ENCODE measurements at regions not wholly inside any gene's neighbourhood (a gene's known extent, or its start where the extent isn't known, plus 50 kb on each side); places are given as distances from the start of the nearest gene placed in this dataset.
"Not testable (repeated sequence)": the region's sequence is repeated elsewhere in the genome, so short reads cannot be mapped to it uniquely, and the experiment has no call there.

DNA sequence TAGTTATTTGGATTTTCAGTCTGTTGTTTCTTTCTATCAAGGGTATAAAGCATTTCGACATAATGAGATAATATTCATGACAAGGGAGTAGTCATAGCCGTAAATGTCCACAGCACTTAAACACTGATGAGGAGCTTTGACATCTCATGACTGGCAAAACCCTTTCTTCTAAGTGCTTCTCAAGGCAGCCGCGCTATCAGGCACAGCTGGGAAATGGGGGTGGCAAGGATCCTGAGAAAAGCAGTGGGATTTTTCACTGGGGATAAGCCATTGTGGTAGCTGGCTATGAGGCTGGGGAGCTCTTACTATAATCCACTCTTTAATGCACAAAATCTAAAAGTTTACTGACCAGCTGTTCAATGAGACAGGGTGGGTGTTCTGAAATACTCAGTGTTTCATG is 493.2 kb upstream of the KLF6 start:
- no peak for DNase-seq (ENCODE audit: extremely low read depth in 1 of 2, low read depth in 1 of 2)

DNA sequence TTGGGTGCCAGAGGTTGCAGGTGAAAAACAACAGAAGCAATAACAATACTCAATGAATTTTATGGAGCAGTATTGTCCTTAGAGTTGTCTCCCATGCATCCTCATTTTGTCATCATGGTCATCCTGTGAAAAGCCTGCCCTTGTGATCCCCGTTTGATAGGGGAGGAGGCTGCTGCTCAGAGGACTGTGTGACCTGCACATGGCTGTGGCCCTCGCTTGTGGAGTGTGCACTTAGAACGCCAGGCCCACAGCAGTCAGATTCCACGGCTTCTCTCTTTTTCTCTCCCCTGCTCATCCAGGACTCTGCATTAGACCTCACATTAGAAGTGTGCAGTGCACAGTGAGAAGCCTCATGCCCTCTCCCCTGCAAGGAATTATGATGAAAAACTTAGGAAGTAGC is 491.1 kb upstream of the KLF6 start:
- no peak for DNase-seq (ENCODE audit: extremely low read depth in 1 of 2, low read depth in 1 of 2)

DNA sequence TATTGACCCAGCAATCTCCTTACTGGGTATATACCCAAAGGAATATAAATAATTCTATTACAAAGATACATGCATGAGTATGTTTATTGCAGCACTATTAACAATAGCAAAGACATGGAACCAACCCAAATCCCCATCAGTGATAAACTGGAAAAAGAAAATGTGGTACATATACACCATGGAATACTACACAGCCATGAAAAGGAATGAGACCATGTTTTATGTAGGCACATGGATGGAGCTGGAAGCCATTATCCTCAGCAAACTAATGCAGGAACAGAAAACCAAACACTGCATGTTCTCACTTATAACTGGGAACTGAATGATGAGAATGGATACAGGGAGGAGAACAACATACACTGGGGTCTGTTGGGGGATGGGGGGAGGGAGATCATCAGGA is 489.7 kb upstream of the KLF6 start:
- DNase-seq (ENCODE audit: extremely low read depth in 1 of 2, low read depth in 1 of 2) = not testable (repeated sequence)

DNA sequence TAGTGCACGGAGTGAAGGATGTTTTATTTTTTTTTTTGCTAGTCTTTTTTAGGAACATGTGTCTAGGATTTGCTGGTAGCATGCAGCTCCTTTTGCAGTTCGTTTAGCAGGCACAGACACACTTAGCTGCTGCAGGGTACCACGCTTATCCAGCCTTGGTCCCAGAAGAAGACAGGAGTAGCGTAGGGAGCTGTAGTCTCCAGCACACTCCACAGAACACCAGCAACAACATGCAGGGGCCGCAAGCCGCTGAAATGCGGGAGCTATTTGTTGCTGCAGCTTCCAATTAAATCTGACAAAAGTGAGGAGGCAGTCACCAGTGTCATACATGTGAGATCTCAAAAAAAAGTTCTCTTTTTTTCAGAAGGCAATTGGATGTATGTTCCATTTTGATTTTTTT is 486.2 kb upstream of the KLF6 start:
- no peak for DNase-seq (ENCODE audit: extremely low read depth in 1 of 2, low read depth in 1 of 2)

DNA sequence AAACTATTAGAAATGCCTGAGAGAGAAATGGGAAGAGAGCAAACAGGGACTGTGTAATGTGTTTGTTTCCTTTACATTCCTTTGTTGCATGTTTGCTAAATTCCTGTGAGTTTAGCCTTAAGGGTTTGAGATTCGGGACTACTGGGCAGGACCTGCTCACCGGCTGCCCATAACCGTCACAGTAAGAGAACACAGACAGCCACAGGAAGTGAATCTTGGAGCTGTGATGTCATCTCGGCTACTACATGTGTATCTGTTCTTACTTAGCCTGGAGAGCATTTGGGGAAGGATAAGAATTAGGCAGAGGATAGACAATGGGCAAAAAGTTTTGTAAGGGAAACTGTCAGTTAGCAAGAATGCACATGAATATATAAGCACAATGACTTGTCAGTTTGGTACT is 485.1 kb upstream of the KLF6 start:
- DNase-seq (ENCODE audit: extremely low read depth in 1 of 2, low read depth in 1 of 2) = no peak

DNA sequence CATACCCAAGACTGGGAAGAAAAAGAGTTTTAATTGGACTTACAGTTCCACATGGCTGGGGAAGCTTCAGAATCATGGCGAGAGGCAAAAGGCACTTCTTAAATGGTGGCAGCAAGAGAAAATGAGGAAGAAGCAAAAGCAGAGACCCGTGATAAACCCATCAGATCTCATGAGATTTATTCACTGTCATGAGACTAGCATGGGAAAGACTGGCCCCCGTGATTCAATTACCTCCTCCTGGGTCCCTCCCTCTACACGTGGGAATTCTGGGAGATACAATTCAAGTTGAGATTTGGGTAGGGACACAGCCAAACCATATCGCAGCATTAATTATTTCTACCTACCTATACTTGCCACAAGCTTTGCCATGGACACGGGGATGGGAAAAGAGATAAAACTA is 483.5 kb upstream of the KLF6 start:
- not testable (repeated sequence) for DNase-seq (ENCODE audit: extremely low read depth in 1 of 2, low read depth in 1 of 2)

DNA sequence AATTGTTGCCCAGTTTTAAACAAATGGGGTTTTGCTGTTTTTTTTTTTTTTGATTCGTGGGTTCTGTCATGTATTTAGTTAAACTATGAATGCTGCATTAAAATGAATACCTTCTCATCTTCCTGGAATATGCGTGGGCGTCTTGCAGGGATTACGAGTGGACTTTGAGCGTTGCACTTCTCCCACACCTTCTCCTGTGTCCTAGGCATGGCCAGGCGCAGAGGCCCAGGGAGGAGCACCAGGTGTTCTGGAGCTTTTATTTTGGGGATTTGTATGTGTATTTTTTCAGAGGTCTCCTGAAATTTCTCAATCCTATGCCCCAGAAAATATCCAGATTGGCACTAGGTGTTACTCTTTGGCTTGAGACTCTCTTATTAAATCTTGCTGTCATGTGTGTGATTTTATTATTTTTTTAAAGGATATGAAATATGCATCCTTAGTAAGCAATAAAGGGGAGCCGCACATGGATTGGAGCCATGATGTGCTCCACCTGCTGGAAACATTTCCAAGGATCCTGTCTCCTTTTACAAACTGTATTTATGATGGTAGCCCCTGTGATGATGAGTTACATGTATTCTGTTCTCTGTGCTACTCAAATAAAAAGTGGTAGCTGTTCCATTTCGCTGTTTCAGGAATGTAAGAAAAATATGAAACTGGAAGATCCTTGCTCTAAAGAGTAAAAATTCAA is 482.2 kb upstream of the KLF6 start:
- no peak for DNase-seq (ENCODE audit: extremely low read depth in 1 of 2, low read depth in 1 of 2)

DNA sequence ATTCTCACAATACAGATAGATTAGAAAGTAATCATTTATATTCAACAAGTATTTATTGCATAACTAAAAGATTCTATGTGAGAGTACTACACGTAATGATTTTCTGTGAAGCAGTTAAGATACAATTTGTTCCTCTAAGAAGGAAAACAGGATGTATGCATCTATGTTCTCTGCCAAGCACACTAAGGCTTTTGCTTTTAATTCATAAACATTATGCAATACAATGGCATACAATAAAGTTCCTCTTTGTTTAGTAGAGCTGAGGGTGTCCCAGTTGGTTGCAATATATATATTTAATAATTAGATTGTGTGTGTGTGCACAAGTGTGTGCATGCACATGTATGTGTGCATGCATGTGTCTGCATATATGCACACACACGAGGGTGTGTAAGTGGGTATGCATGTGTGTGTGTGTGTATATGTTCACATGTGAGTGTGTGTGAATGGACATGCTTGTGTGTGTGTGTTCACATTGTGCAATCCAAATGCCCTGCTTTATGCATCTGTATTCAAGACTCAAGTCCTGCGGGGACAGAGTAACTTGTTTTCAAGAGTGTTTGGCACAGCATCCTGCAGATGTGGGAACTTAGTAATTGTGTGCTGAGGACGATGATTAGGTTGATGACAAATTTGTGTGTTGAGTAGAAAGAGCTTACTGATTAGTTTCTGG is 481.5 kb upstream of the KLF6 start:
- DNase-seq (ENCODE audit: extremely low read depth in 1 of 2, low read depth in 1 of 2) = no peak

DNA sequence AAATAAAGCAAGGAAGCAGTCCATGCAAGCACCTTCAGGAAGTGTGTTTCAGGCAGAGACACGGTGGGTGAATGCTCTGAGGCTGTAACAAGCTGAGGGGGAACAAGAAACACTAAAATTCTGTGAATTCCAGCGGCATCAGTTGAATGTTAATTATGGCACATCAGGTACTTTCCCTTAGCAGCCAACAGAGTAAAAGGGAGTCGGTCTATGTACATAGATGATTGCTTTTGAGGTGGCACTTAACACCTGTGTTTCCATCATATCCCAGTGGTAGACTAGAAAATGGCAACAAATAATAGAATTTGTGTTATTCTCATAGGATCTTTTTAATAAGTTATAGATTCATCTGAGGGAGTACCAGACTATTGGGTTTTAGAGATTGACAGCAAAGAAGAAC is 481.0 kb upstream of the KLF6 start:
- no peak for DNase-seq (ENCODE audit: extremely low read depth in 1 of 2, low read depth in 1 of 2)

DNA sequence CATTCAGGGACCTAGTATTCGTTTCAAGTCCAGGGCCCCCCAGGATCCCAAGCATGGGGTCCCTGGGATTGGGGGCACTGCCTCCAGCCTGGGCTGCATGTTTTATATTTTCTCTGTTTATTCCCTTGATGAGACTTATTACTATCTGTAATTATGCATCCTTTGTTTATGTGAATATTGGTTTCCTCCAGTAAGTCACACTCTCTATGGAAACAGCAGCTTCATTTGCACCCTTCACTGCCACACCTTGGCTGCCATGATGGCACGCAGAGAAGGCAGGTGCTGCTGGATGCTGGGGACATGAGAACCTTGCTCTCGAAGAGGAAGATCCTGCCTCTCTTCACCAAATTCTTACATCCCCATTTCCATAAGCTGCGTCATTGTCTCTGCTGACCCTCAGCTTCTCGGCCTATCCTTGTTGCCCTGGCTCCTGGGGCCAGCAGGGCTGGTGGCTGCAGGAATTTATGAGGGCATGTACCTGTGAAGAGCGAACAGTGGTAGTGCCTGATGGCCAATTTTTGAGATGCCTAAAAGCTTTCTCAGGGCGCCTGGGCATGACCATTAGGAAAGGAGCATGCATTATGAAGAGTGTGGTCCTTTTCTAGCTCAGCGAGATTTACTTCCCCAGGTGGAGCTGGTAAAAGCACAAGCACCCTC is 479.3 kb upstream of the KLF6 start:
- DNase-seq (ENCODE audit: extremely low read depth in 1 of 2, low read depth in 1 of 2) = no peak

DNA sequence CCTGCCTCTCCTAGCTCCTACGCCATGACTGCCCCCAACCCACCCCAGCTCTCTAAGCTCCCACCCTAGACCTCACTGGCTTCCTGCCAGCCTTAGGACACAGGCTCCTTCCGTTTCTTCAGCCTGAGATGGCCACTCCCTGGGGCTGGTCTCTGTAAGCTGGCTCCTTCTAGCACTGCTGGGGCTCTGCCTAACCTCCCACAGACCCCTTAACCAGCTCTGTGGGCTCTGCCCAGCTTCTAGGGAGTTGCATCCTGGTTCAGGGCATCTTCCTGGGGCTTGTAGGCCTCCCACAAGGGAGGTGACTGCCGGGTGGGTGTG is 478.6 kb upstream of the KLF6 start:
- DNase-seq (ENCODE audit: extremely low read depth in 1 of 2, low read depth in 1 of 2) = no peak

DNA sequence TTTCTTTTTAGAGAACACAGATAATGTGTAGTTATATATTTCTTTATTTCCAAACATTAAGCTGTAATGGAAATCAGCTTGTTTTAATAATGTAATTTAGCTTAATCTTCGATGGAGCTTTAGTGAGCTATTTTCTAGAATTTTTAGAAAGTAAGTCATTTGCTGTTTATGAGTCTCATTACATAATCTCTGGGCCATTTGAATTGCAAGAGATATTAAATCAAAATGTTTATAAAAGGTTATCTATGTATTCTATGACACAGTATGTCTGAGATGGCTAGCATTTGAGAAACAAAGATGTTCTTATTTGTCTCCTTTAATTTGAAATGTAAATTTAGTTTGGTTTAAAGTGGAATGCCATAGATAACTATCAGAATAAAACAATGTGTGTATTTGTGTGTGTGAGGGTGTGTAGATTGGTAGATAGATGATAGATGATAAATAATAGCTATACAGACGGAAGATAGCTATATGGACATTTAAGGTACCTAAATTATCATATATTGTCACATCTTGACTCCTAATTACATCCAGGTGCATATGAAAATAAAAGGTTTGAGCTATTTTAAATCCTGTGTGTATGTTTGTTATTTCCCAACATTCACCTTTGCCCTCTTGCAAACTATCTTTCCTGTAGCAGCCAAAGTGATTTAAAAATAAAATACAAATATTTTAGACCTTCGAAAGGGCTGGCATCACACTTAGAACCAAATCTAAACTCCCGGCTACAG is 478.0 kb upstream of the KLF6 start:
- DNase-seq (ENCODE audit: extremely low read depth in 1 of 2, low read depth in 1 of 2) = no peak

DNA sequence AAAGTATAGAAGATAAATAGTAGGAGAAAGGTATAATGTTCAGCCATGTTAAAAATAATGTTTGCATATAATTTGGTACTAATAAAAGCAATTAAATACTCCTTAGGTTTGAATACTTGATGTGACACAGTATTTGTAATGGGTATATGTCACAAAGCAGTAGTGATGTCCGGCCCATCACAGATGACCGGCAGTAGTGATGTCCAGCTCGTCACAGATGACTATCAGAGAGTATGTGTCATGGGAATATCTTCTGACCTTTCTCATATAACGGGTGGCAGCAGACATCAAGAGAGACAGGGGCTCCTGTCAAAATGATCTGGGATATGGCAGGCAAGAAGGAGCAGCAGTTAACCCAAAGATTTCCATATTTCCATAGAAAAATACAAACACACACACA is 477.4 kb upstream of the KLF6 start:
- DNase-seq (ENCODE audit: extremely low read depth in 1 of 2, low read depth in 1 of 2) = no peak

DNA sequence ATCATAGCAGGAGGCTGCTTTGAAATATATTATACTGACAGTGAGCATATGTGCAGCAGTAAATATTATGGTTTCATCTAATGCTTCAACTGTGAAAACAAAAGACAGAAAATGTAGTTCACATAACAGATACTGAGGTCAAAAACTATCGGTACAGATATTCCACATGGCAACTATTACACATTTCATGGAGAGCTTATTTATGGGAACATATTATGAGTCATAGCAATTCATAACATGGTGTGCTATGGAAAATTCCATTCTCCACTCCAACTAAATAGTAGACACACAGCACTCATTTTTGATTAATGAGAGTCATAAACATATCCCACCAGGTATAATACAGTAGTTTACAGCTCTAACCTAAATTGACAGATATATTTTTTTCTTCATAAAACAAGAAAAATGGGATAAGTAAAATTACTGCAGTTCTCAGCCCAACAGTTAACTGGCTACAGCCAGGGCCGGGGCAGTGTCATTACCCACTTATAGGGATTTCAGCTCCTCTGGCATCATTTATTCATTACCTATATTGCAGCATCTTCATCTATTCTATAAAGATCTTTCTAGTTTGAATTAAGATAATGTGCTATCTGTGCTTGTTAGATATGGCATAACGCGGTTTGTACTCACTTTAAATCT is 475.6 kb upstream of the KLF6 start:
- DNase-seq (ENCODE audit: extremely low read depth in 1 of 2, low read depth in 1 of 2) = no peak

DNA sequence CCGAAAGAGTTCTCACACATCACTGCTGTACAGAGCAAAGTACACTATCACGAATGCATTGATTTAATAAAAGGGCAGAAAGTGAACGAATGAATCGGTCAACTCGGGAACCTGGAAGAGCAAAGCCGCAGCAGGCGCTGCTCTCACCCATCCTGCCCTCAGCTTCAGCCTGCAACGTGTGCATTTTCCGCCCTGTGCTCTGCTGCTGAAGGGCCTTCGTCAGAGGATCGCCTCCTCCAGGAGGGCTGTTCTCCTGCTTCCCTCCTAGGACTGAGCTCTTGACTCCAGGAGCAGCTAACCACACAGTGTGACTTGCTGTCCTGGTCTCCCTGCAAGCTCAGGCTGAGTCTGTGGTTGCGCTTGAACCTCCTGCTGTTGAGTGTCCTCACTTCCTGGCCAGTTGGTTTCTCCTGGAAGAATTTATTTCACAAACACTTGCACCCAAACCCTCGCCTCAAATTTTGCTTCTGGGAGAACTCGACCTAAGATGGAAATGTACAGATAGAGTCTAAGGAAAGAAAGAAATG is 473.0 kb upstream of the KLF6 start:
- DNase-seq (ENCODE audit: extremely low read depth in 1 of 2, low read depth in 1 of 2) = no peak

DNA sequence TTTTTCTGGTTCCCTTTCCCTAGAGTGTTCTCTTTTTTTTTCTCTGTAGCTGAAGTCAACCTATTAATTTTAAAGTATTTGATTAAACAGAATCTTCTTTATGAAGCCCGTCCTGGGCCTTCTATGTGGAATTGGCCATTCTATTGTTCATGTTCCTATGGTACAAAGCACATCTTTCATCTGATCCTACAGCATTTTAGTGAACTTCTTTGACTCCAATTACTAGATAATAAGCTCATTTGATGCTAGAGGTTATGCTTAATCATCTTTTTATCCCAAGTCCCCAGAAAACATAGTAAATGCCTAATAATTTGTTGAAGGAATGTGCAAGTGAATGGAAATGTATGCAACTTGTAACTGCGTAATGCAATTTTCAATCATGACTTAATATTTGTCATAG is 472.0 kb upstream of the KLF6 start:
- no peak for DNase-seq (ENCODE audit: extremely low read depth in 1 of 2, low read depth in 1 of 2)

DNA sequence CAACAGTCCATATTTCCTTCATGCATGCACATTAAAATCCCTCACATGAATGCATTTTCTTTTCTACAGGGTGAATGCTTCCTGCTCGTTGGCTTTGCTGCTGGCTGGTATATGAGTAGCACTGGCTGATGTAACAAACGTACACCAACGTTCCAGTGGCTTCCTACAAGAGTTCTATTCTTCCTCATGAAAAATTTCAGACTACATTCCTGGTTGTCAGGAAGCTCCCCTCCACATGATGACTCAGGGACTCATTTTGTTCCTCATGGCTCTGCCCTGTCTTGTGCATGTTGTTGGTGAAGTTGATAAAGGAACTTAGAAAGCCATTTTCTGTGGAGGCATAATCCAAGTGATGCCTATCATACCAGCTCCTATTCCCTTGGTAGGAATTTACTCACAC is 470.7 kb upstream of the KLF6 start:
- no peak for DNase-seq (ENCODE audit: extremely low read depth in 1 of 2, low read depth in 1 of 2)

DNA sequence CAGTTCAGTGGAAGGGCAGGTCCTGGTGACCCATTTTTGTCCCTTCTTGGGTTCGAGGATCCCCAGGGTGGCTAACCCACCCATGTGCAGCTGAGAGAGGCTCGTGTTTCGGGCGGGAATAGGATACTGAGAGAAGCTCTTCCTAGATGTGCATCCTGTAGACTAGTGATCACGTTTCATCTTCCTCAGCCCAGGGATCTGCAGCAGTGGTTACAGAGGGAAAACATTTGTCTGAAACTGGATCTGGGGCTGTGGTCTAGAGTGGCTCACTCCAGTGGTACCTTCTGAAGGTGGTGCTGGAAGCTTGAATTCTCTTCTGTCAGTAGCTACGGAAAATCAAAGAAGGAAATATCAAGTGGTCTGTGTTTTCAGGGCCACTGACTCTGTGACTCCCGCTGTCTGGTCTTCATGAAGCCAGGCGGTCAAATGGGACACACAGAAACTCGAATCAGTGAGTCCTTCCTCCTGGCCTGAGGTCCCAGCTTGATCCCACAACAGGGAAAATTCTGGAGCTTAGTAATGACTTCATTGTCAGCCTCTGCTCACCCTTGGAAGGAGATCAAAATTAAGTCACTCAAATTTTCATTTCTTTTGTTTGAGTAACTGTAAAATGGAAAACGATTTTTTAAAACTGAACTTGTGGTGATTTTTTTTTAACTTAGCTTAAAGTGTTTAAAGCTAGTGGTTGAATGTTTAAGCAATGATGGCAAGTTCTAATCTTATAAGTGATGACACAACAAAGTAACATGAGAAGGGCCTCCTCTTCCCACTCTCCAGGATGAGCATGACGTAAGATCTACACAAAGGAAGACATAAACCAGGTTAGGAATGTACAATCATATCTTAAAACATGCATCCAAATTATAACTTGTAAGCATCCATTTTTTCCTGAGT is 469.3 kb upstream of the KLF6 start:
- DNase-seq (ENCODE audit: extremely low read depth in 1 of 2, low read depth in 1 of 2) = no peak

DNA sequence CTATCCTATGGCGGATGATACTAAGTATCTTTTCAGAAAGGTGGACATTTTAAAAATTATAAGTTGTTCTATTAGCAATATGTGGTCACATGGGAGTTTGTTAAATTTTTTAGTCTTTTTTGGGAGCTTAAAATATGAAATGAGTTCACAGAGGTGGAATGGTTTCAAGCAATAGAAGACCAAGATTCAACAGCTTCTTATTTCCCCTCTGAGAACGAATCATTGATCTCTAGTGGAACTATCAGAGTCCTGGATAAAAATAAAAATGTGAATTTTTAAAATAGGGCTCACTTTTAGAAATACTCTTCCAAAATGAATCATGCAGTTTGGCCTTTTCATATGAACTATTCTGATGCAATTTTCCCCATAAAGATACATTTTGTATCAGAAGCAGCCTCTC is 467.7 kb upstream of the KLF6 start:
- no peak for DNase-seq (ENCODE audit: extremely low read depth in 1 of 2, low read depth in 1 of 2)

DNA sequence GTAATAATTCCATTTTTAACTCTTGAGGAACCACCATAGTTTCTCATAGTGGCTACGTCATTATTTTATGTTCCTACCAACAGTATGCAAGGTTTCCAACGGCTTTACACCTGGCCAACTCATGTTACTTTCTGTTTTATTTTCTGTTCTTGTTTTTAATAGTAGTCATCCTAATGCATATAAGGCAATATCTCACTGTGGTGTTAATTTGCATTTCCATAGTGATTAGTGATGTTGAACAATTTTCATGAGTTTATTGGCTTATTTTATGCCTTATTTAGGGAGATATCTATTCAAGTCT is 465.5 kb upstream of the KLF6 start:
- DNase-seq (ENCODE audit: extremely low read depth in 1 of 2, low read depth in 1 of 2) = no peak
